K562 (cell line): ENCODE measurements at regions not wholly inside any gene's neighbourhood (a gene's known extent, or its start where the extent isn't known, plus 50 kb on each side); places are given as distances from the start of the nearest gene placed in this dataset.
A peak's percentile ranks its signal among the peaks of the same experiment; 100 is the strongest.

Source experiments
- ATAC-seq: fragments of 200-7000 bp; cut with Tn5 transposase; 3 replicates; pipeline ENCODE4 v1.9.1; 2020; ENCODE audit warnings: moderate library complexity
- BruUV-seq: library from RNA; stranded (reverse); fragments of 400-500 nt; replicated peaks from 2 replicates; lab custom pipeline; 2021; lab: Mats Ljungman, UMichigan
- CTCF ChIA-PET: fragments of 300-600 bp; formaldehyde crosslinking; extraction: SDS; loops from one replicate; lab custom pipeline; 2021; ENCODE audit warnings: low intra/inter-chr PET ratio; lab: Yijun Ruan, JAX
- POLR2A ChIA-PET: fragments of 300-600, 350-650 bp; sonication (Branson Sonifier 250); formaldehyde crosslinking; extraction: SDS; loops from one replicate; lab custom pipeline; 2021; ENCODE audit warnings: antibody characterized with exemption, inconsistent platforms; lab: Yijun Ruan, JAX
- DNase-seq, 4 experiments: peaks; one replicate each; pipeline versions ENCODE4 v3.0.0 to v3.0.0-alpha.2; 2011 to 2018; ENCODE audit warnings: low spot score in 3 of 4, mixed read lengths in 3 of 4; ENCODE audit errors: extremely low read depth in 1 of 4
- FAIRE-seq: peaks from 2 replicates; lab custom pipeline; 2011; peaks lifted over from hg19 to GRCh38; lab: Jason Lieb, UNC
- H2AFZ ChIP-seq: 2 replicates; pipeline ENCODE4 v1.6.0; 2011; ENCODE audit warnings: low read depth, low read length, control low read depth, inconsistent platforms
- H3K27ac ChIP-seq: fragments of 200-600 bp; 3 replicates; pipeline ENCODE4 v1.8.0; 2011; ENCODE audit warnings: low read depth, mild to moderate bottlenecking, control low read depth, inconsistent platforms, low read length, moderate library complexity, mixed read lengths; ENCODE audit errors: extremely low read depth
- H3K27me3 ChIP-seq, 2 experiments: fragments of 300-600 bp in 1 of 2; 2 replicates in 1 of 2; 3 replicates in 1 of 2; pipeline versions ENCODE4 v1.6.0 to v1.8.0; 2011; ENCODE audit warnings: inconsistent platforms in 2 of 2, low read length in 2 of 2, mild to moderate bottlenecking in 1 of 2, mixed read lengths in 1 of 2, moderate library complexity in 1 of 2; ENCODE audit not compliant: control insufficient read depth in 2 of 2, insufficient read depth in 2 of 2
- H3K36me3 ChIP-seq: fragments of 300-600 bp; 3 replicates; pipeline ENCODE4 v1.8.0; 2011; ENCODE audit warnings: mild to moderate bottlenecking, low read length, inconsistent platforms; ENCODE audit not compliant: control insufficient read depth, insufficient read depth
- H3K4me1 ChIP-seq, 2 experiments: fragments of 200-600 bp in 1 of 2; replicated peaks in 1 of 2; 2 replicates in 1 of 2; 3 replicates in 1 of 2; pipeline versions ENCODE4 v1.5.1 to v1.8.0; 2011; ENCODE audit warnings: inconsistent platforms in 2 of 2, low read length in 2 of 2, mild to moderate bottlenecking in 1 of 2, mixed read lengths in 1 of 2, moderate library complexity in 1 of 2; ENCODE audit not compliant: control insufficient read depth in 2 of 2, insufficient read depth in 2 of 2
- H3K4me2 ChIP-seq: 2 replicates; pipeline ENCODE4 v1.6.1; 2011; ENCODE audit warnings: low read length, control low read depth, inconsistent platforms, mixed read lengths; ENCODE audit not compliant: insufficient read depth
- H3K4me3 ChIP-seq: fragments of 200-600 bp; sonication (generic), shearing (Covaris generic); 2 replicates; pipeline ENCODE4 v1.5.1; 2016; ENCODE audit warnings: control low read depth, inconsistent platforms
- H3K79me2 ChIP-seq: fragments of 200-600 bp; 3 replicates; pipeline ENCODE4 v1.8.0; 2011; ENCODE audit warnings: low read length, inconsistent platforms; ENCODE audit not compliant: control insufficient read depth, insufficient read depth
- H3K9ac ChIP-seq, 2 experiments: 2 replicates each; pipeline versions ENCODE4 v1.6.0 to v1.6.1; 2011; ENCODE audit warnings: low read depth in 2 of 2, low read length in 2 of 2, control low read depth in 1 of 2, inconsistent platforms in 1 of 2, mild to moderate bottlenecking in 1 of 2, mixed read lengths in 1 of 2; ENCODE audit not compliant: insufficient read depth in 1 of 2
- H3K9me1 ChIP-seq: one replicate; pipeline ENCODE4 v1.6.0; 2011; ENCODE audit warnings: inconsistent platforms, mild to moderate bottlenecking, low read length, moderate library complexity; ENCODE audit not compliant: control insufficient read depth, insufficient read depth
- H3K9me3 ChIP-seq: replicated peaks from 2 replicates; pipeline ENCODE4 v1.5.1; 2011; ENCODE audit warnings: low read depth, low read length, inconsistent platforms; ENCODE audit not compliant: control insufficient read depth, insufficient read depth
- H4K20me1 ChIP-seq: replicated peaks from 2 replicates; pipeline ENCODE4 v1.6.1; 2011; ENCODE audit warnings: low read length, inconsistent platforms, mixed read lengths; ENCODE audit not compliant: control insufficient read depth, insufficient read depth
- POLR2G ChIP-seq: fragments of 200-400 bp; formaldehyde crosslinking; IDR thresholded peaks from 2 replicates; pipeline ENCODE4 v1.6.1; 2017; ENCODE audit warnings: low read depth, mild to moderate bottlenecking, antibody characterized with exemption, low read length, moderate library complexity
- ZBTB33 ChIP-seq: sonication (generic); formaldehyde crosslinking; IDR thresholded peaks from 2 replicates; pipeline ENCODE4 v1.8.1; 2023; ENCODE audit warnings: mild to moderate bottlenecking, missing genetic modification reagents
- ZNF76 ChIP-seq: fragments of 250-450 bp; sonication (Bioruptor Pico); IDR thresholded peaks from 2 replicates; pipeline ENCODE4 v1.4.0; 2020; ENCODE audit warnings: mild to moderate bottlenecking, moderate library complexity, borderline replicate concordance
- WGBS: fragments of 100-300 bp; shearing (Covaris generic); methylation state at CpG from one replicate; pipeline ENCODE4 v1.1.6; 2016; ENCODE audit warnings: low coverage, mixed read lengths; ENCODE audit not compliant: insufficient coverage; ENCODE audit errors: missing lambda C conversion rate; 5-methylcytosine and 5-hydroxymethylcytosine counted together
- in situ Hi-C: fragments of 300-500 bp; cut with MboI; formaldehyde crosslinking; loops from 4 replicates; pipeline ENCODE4 v1.15.0; 2018; ENCODE audit warnings: inconsistent platforms, mixed read lengths
- intact Hi-C: fragments of 100-400 bp; cut with micrococcal nuclease; formaldehyde crosslinking; loops from 2 replicates; pipeline ENCODE4 v1.14.2; 2022

DNA sequence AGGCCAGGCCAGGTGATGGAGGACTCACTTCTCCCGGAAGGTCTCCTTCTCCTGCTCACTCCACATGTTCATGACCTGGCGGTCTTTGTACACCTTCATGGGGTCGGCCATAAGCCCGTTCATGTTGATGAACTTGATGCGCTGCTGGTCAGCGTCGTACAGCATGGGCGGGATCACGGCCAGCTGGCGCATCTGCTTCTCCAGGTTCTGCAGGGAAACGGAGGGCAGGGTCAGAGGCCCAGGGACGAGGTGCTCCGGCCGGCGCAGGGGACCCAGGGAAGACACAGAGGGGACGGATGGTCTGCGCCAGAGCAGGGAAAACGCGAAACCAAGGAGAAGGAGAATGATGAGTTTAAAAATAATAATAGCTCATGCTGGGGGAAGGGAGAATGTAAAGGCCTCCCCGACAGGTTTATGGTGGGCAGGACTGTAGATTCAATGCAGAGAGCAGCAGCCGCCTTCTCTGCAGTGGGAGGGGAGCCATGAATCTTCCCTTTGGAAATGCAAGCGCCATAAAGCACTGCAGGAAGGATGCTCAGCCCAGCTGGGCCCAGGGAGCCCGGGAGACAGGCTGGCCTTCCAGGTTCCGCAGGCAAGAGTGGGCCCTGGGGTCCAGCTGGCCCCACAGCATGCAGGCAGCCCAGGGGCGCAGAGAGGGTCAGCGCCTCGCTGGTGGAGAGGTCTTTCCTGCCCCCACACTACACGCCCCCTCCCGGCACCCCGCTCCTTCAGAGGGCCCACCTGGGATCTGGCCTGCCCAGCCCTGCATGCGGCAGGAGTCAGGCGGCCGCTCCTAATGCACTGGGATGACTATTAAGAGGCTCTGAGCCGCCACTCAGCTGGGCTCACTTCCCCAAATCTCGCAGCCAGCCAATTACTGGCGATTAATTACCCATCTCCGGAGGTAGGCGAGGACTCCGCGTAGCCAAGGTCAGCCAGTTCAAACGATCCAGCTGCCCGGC is 132.0 kb downstream of the RFLNA start:
- H3K9me3 ChIP-seq: 0 out of 2 replicates have a peak, but pooled peaks cover 2% of the 10 kb centered on the region
- TF ChIP-seq ZNF76 (CRISPR knock-in tag) (no peak), POLR2G (peak; percentile 40; the same call in 1 of the 2 replicates), ZBTB33 (peak; percentile 76; the same call in 1 of the 2 replicates)
- peaks cover 64% of the 10 kb centered on the region for H3K36me3 ChIP-seq
- peaks cover 7% of the 10 kb centered on the region; the same call in 2 of the 3 replicates for H3K79me2 ChIP-seq
- no peak overlapping the region for H3K4me2 ChIP-seq
- POLR2A ChIA-PET: interaction anchor here (0.6 kb wide), 1 partner anchor 64 kb away, joined by 3 read pairs; no protein-coding TSS in a partner anchor
- H4K20me1 ChIP-seq: no peaks in the 10 kb centered on the region
- no peak overlapping the region for H3K9ac ChIP-seq
- CTCF ChIA-PET: no interaction called here
- no TSS peak for BruUV-seq
- WGBS: 87% methylated on average over 36 of the region's 42 CpGs
- H3K27me3 ChIP-seq: no peaks in the 10 kb centered on the region
- intact Hi-C loops (no loop called here), in situ Hi-C loops (no loop called here)
- peaks cover 19 to 45% of the 10 kb centered on the region in 2 experiments for H3K4me1 ChIP-seq
- H2AFZ ChIP-seq: no peak overlapping the region
- DNase-seq (no peak), ATAC-seq (no peak), FAIRE-seq (no peak)
- H3K27ac ChIP-seq: no peak overlapping the region
- H3K9me1 ChIP-seq: no peaks in the 10 kb centered on the region
- no peak overlapping the region for H3K4me3 ChIP-seq
